HG02938 (cell line): ENCODE measurements at regions not wholly inside any gene's neighbourhood (a gene's known extent, or its start where the extent isn't known, plus 50 kb on each side); places are given as distances from the start of the nearest gene placed in this dataset.

Source experiments
- ATAC-seq: cut with Tn5 transposase; IDR thresholded peaks from one replicate; pipeline ENCODE4 v1.9.1; 2021; ENCODE audit warnings: mild to moderate bottlenecking, moderate library complexity; ENCODE audit not compliant: unreplicated experiment

GRCh38 chr18:72194072-72194471 lies 350.1 kb downstream of the CBLN2 start:
- no peak for ATAC-seq

GRCh38 chr18:72187956-72188355 lies 356.2 kb downstream of the CBLN2 start:
- no peak for ATAC-seq

- peak; percentile 93 for ATAC-seq
Measured at GRCh38 chr18:72181241-72181764, 362.8 kb downstream of the CBLN2 start.

GRCh38 chr18:72180689-72181088 lies 363.5 kb downstream of the CBLN2 start:
- peak; percentile 8 for ATAC-seq

GRCh38 chr18:72174972-72175649 lies 369.0 kb downstream of the CBLN2 start:
- no peak for ATAC-seq

- no peak for ATAC-seq
Measured at GRCh38 chr18:72171596-72171995, 372.5 kb downstream of the CBLN2 start.

GRCh38 chr18:72161691-72162090 lies 382.5 kb downstream of the CBLN2 start:
- no peak for ATAC-seq

GRCh38 chr18:72160510-72161445 lies 383.4 kb downstream of the CBLN2 start:
- peak; percentile 95 for ATAC-seq

GRCh38 chr18:72155327-72155726 lies 388.8 kb downstream of the CBLN2 start:
- ATAC-seq = no peak

GRCh38 chr18:72154926-72155325 lies 389.2 kb downstream of the CBLN2 start:
- ATAC-seq = no peak

GRCh38 chr18:72152935-72153334 lies 391.2 kb downstream of the CBLN2 start:
- ATAC-seq = no peak

GRCh38 chr18:72147830-72148229 lies 396.3 kb downstream of the CBLN2 start:
- ATAC-seq = no peak

GRCh38 chr18:72140007-72140406 lies 404.1 kb downstream of the CBLN2 start:
- no peak for ATAC-seq

- no peak for ATAC-seq
Measured at GRCh38 chr18:72128649-72129048, 415.5 kb downstream of the CBLN2 start.

- ATAC-seq = no peak
Measured at GRCh38 chr18:72122103-72122502, 422.0 kb downstream of the CBLN2 start.

GRCh38 chr18:72119082-72119481 lies 425.1 kb downstream of the CBLN2 start:
- ATAC-seq = no peak

- ATAC-seq = no peak
Measured at GRCh38 chr18:72114801-72115594, 429.1 kb downstream of the CBLN2 start.

- no peak for ATAC-seq
Measured at GRCh38 chr18:72107647-72108383, 436.3 kb downstream of the CBLN2 start.

- ATAC-seq = no peak
Measured at GRCh38 chr18:72104851-72105250, 439.3 kb downstream of the CBLN2 start.

GRCh38 chr18:72102412-72102811 lies 441.7 kb downstream of the CBLN2 start:
- ATAC-seq = no peak
